ENCODE measurements at regions not wholly inside any gene's neighbourhood (a gene's known extent, or its start where the extent isn't known, plus 50 kb on each side); places are given as distances from the start of the nearest gene placed in this dataset.

DNA sequence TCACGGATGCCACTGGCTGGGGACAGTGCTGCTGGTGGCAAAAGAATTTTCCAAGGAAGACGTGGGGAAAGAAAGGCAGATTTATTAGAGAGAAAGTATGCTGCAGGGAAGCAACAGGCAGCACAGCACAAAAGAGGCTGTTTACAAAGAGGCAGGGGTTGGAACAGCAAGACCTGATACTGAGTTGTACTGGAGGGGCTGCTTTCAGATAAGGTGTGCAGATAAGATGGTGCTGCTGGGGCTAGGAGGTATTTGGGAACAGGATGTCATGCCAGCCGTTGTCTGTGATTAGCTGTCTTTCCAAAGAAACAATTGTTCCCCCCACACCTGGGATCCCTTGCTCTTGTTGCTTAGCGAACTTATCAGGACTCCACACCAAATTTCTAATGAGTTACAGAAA is 2023.3 kb upstream of the PCDH20 start:
- ATAC-seq = no peak
- H3K9me3 ChIP-seq = no peaks in the 10 kb centered on the region
- intact Hi-C loops (cut with DNase I) = no loop called here
- H3K4me3 ChIP-seq = no peak overlapping the region
- no peak overlapping the region for H3K27ac ChIP-seq
- DNase-seq = no peak
- no peaks in the 10 kb centered on the region for H3K36me3 ChIP-seq
- H3K4me1 ChIP-seq = no peaks in the 10 kb centered on the region
- TF ChIP-seq, protein P1, sequence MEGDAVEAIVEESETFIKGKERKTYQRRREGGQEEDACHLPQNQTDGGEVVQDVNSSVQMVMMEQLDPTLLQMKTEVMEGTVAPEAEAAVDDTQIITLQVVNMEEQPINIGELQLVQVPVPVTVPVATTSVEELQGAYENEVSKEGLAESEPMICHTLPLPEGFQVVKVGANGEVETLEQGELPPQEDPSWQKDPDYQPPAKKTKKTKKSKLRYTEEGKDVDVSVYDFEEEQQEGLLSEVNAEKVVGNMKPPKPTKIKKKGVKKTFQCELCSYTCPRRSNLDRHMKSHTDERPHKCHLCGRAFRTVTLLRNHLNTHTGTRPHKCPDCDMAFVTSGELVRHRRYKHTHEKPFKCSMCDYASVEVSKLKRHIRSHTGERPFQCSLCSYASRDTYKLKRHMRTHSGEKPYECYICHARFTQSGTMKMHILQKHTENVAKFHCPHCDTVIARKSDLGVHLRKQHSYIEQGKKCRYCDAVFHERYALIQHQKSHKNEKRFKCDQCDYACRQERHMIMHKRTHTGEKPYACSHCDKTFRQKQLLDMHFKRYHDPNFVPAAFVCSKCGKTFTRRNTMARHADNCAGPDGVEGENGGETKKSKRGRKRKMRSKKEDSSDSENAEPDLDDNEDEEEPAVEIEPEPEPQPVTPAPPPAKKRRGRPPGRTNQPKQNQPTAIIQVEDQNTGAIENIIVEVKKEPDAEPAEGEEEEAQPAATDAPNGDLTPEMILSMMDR (IDR thresholded peaks at IDR 0.05) = no peak
- no peaks in the 10 kb centered on the region for H3K27me3 ChIP-seq (ENCODE audit: low read depth)

DNA sequence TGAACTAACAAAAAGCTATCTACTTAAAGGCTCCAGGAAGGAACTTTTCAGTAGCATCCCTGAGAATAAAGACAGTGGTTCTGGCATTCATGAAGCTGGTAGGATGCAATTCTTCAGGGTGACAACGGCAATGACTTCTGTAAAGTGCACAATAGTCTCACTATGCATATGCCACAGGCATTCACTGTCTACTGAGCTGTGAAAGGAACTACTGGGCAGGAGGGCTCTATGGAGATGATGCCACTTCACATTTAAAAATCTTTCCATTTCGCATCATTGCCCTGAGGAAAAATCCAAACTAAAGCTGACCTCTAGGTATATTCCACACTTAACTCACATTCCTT is 2020.6 kb upstream of the PCDH20 start:
- H3K9me3 ChIP-seq = no peaks in the 10 kb centered on the region
- no peaks in the 10 kb centered on the region for H3K36me3 ChIP-seq
- H3K27ac ChIP-seq = no peak overlapping the region
- intact Hi-C loops (cut with DNase I) = no loop called here
- H3K27me3 ChIP-seq (ENCODE audit: low read depth) = no peaks in the 10 kb centered on the region
- no peak for DNase-seq
- no peak overlapping the region for H3K4me3 ChIP-seq
- no peak for ATAC-seq
- TF ChIP-seq, protein P1 (IDR thresholded peaks at IDR 0.05) = no peak
- no peaks in the 10 kb centered on the region for H3K4me1 ChIP-seq

DNA sequence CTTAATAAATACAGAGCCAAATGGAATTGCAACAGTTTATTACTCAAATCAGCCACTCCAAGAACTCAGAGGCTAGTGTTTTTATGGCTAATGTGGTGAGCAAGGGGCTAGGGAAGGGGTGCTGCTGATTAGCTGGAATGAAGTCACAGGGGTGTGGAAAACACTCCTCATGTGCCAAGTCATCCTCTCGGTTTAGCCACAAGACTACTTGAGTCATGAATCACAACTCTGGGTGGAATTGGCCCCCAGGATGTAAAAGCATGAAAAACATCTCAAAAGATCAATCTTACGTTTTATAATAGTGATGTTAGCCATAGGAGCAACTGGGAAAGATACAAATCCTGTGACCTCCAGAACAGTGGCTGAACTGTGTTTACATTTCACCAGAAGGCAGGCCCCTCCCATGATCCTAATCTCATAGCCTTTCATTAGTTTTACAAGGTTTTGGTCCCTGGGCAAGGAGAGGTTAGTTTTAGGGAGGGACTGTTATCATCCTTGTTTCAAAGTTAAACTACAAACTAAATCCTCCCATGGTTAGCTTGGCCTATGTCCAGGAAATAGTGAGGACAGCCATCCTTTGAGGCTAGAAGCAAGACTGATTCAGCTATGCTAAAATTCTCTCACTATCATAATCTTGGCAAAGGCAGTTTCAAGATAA is 2020.1 kb upstream of the PCDH20 start:
- DNase-seq (no peak), ATAC-seq (no peak)
- no peak overlapping the region for H3K27ac ChIP-seq
- H3K9me3 ChIP-seq = no peaks in the 10 kb centered on the region
- intact Hi-C loops (cut with DNase I) = no loop called here
- TF ChIP-seq, protein P1 (IDR thresholded peaks at IDR 0.05) = no peak
- H3K4me3 ChIP-seq = no peak overlapping the region
- H3K4me1 ChIP-seq = no peaks in the 10 kb centered on the region
- no peaks in the 10 kb centered on the region for H3K27me3 ChIP-seq (ENCODE audit: low read depth)
- H3K36me3 ChIP-seq = no peaks in the 10 kb centered on the region

DNA sequence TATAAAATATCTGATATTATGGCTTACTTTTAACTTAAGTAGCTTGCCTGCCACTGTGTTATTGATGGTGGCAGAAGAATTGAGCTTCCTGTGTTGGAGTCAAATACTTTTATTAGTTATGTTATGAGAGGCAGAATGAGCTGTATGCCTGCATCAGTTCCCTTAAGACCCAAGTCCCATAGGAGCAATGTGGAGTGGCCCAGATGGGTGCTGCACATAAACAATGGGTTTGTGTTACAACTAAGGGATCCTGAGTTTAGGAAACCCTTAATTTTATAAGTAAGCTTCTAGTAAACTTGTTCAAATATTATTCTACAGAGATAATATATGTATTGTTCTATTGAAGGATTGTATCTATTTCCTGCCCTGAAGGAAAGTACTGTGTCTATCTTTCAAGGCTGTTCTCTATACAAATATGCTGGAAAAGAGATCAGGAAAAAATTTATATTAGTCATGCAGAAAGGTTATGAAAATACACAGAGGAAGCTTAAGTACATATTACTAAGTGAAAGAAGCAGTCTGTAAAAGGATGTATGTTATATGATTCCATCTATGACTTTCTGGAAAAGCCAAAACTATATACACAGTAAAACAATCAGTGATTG is 2018.0 kb upstream of the PCDH20 start:
- Histone ChIP-seq H3K4me3 (no peak overlapping the region), H3K27me3 (ENCODE audit: low read depth) (no peaks in the 10 kb centered on the region), H3K27ac (no peak overlapping the region), H3K4me1 (no peaks in the 10 kb centered on the region), H3K9me3 (no peaks in the 10 kb centered on the region), H3K36me3 (no peaks in the 10 kb centered on the region)
- intact Hi-C loops (cut with DNase I) = no loop called here
- DNase-seq = no peak
- ATAC-seq = no peak
- TF ChIP-seq, protein P1 (IDR thresholded peaks at IDR 0.05) = no peak

DNA sequence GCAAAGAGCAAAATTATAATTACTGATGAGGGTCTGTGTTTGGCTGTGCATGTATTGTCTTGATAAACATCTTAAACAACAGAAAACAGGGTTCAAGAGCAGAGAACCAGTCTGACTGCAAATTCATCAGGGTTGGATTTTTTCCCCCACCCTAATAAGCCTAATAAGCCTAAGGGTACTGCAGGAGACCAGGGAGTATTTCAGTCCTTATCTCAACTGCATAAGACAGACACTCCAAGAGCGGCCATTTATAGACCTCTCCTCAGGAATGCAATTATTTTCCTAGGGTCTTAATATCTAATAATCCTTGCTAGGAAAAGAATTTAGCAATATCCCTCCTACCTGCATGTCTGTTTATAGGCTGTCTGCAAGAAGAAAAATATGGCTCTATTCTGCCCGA is 2011.5 kb upstream of the PCDH20 start:
- no peak overlapping the region for H3K27ac ChIP-seq
- H3K36me3 ChIP-seq = no peaks in the 10 kb centered on the region
- no peaks in the 10 kb centered on the region for H3K27me3 ChIP-seq (ENCODE audit: low read depth)
- TF ChIP-seq, protein P1 (IDR thresholded peaks at IDR 0.05) = no peak
- ATAC-seq (no peak), DNase-seq (no peak)
- H3K4me3 ChIP-seq = no peak overlapping the region
- no peaks in the 10 kb centered on the region for H3K4me1 ChIP-seq
- intact Hi-C loops (cut with DNase I) = no loop called here
- no peaks in the 10 kb centered on the region for H3K9me3 ChIP-seq

Data from lower lobe of right lung (tissue), 2 donors.